ENCODE measurements at regions not wholly inside any gene's neighbourhood (a gene's known extent, or its start where the extent isn't known, plus 50 kb on each side); places are given as distances from the start of the nearest gene placed in this dataset.

GRCh38 chr22:49024775-49025440 lies 802.8 kb downstream of the BRD1 start:
- no peak for DNase-seq

GRCh38 chr22:49023879-49024774 lies 803.5 kb downstream of the BRD1 start:
- no peak for DNase-seq

- DNase-seq, result no peak
These were observed 804.4 kb downstream of the BRD1 start for GRCh38 chr22:49023161-49023878.

GRCh38 chr22:49022816-49023160 lies 804.9 kb downstream of the BRD1 start:
- no peak for DNase-seq

- DNase-seq, result no peak
These were observed 805.5 kb downstream of the BRD1 start for GRCh38 chr22:49021926-49022815.

GRCh38 chr22:49021131-49021925 lies 806.3 kb downstream of the BRD1 start:
- DNase-seq, result no peak

GRCh38 chr22:49019737-49020713 lies 807.6 kb downstream of the BRD1 start:
- no peak for DNase-seq

- DNase-seq, result no peak
These were observed 809.1 kb downstream of the BRD1 start for GRCh38 chr22:49018601-49019000.

GRCh38 chr22:49017482-49018329 lies 810.0 kb downstream of the BRD1 start:
- DNase-seq, result no peak

GRCh38 chr22:49016909-49017481 lies 810.7 kb downstream of the BRD1 start:
- DNase-seq, result no peak

GRCh38 chr22:49015993-49016908 lies 811.4 kb downstream of the BRD1 start:
- no peak for DNase-seq

GRCh38 chr22:49015459-49015858 lies 812.2 kb downstream of the BRD1 start:
- DNase-seq, result no peak

- no peak for DNase-seq
These were observed 813.2 kb downstream of the BRD1 start for GRCh38 chr22:49014227-49015201.

GRCh38 chr22:49013707-49014106 lies 814.0 kb downstream of the BRD1 start:
- no peak for DNase-seq

GRCh38 chr22:49012712-49013395 lies 814.8 kb downstream of the BRD1 start:
- DNase-seq, result no peak

Data from CD4-positive, alpha-beta T cell treated with Interleukin-17A for 4 hours (primary cell).